ENCODE measurements at regions not wholly inside any gene's neighbourhood (a gene's known extent, or its start where the extent isn't known, plus 50 kb on each side); places are given as distances from the start of the nearest gene placed in this dataset.

DNA sequence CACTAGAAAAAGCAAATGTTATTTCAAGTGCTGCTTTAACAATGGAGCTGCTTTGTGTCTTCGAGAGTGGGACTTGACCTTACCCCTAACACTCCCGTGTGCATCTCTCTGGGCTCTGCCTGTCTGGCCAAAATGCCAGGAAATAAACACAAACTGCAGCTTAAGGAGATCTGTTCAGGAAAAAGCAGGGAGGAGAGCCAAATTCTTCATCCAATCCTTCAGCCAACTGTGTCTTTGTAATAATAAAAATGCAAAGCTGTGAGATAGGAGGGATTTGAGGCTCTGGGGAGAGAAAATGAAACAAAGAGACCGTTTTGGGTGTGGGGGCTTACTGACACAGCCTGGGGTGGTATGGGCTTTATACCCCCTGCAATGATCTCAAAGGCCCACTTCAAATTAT, 85.8 kb upstream of the WSCD2 start:
- DNase-seq: no peak

DNA sequence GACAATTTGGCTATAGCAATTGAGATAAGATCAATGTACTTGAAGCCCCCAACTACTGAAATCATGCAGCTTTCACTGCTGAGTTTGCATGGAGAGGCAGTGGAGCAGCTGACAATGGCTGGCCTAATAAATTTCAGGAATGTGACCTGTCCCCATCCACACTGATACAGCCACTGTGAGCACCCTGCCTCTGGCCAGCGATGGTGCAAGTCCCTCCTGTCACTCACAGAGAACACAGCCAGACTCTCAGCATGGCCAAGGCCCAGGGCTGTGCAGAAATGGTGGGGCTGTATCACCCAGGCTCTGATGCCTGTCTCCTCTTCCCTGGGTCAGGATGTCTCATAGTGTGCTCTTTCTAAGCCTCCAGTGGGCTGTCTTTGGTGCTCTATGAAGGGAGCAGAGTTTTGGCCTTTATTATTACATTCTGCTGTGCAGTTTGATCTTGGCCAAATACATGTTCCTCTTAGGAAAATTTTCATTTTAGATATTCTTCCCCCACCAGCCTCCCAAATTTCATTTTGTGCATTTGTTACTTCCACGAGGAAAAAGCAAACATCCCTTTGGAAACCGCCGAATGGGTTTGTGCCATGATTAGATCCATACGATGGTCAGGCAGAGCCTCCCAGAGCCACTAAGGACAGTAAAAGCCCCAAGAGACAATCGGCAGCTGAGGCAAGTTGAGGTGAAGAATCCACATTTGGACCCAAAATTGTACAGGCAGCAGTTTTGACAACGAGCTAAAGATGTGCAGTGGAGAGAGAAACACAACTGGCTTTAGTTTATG, 85.1 kb upstream of the WSCD2 start:
- no peak for DNase-seq

DNA sequence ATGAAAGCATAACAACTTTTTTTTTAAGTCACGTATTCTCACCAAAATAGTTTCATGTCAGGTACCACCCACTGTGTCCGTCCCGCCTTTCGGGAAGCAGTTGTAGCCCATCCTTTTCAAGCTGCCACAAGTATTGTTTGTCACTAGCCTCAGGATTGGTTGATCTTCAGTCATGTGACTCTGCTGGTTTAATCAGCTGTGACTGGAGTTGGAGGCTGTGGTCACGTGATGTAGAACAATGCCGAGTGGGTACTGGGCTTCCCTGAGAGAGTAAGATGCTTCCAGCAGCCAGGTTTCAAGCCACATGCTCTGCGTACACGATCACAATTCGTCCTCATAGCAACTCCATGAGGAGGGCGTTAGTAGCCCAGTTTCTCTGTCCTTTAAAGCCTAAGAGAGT, 83.0 kb upstream of the WSCD2 start:
- no peak for DNase-seq

- DNase-seq: no peak
These were observed 82.4 kb upstream of the WSCD2 start for GRCh38 chr12:108046650-108047049.

DNA sequence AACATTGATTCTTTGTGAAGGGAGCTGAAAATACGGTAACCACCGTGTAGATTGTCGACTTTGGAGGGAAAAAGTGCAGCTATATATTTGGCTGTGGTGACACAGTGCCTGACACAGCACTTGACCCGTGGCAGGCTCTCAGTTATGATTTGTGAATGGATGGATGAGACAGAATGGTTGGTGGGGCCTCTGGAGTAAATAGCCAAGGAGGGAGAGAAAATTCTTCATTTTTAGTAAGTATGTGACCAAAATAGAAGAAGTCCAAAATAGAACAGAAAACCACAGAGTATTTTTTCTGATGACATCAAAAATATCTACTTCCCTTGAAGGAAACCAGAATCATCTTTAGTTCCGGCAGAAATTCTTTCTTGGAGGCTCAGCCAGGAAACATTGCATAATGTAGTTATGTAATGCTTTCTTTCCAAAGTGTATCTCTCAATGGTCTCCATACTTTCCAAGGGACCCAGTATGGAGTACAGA, 82.0 kb upstream of the WSCD2 start:
- no peak for DNase-seq

- no peak for DNase-seq
These were observed 80.4 kb upstream of the WSCD2 start for GRCh38 chr12:108048686-108049085.

DNA sequence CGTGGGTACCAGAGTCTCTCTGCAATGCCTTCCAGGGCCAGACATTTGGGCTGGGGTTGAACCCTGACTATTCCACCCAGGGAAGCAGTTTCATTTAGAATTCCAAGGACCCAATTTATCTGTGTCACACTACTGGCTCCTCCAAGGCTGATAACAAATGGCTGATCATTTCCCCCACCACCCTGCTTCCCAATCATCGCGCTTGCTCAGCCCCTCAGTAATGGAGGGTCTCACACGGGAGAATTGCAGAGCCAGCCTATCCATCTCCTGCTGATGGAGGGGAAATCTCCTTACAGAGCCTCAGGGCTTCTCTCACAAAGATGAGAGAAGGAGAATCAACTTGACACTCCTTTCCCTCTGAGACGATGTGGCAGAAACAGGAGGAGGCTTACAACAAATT, 78.4 kb upstream of the WSCD2 start:
- no peak for DNase-seq

GRCh38 chr12:108052260-108052659, 76.8 kb upstream of the WSCD2 start:
- no peak for DNase-seq

DNA sequence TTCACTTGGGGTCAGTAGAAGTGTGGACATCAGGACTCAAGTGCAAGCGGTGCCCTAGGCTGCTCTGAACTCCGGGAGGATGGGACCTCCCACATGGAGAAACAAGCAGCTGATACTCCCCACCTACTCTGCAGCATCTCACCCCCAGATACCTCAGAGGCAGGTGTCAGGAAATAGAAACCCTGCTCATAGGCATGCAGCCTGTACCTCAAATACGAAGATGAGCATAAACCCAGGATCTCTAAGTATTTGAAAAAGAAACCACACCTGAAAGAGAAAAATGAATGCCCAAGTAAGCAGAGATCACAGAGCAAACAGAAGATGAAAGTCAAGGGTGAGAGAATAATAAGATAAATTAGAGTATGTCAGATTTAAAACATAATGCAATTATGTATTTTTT, 75.6 kb upstream of the WSCD2 start:
- no peak for DNase-seq

DNA sequence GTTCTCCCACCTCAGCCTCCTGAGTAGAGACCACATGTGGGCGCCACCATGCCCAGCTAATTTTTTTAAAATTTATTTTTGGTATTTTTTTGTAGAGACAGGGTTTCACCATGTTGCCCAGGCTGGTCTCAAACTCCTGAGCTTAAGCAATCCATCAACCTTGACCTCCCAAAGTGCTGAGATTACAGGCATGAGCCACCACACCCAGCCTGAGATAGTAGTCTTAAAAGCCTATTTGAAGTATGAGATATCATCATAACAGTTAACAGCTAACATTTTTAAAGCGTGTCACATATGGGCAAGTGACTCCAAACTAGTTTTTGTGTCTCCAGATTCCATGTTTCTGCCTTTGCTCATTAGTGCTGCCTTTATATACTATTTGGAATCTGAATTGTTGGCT, 74.6 kb upstream of the WSCD2 start:
- DNase-seq: no peak

DNA sequence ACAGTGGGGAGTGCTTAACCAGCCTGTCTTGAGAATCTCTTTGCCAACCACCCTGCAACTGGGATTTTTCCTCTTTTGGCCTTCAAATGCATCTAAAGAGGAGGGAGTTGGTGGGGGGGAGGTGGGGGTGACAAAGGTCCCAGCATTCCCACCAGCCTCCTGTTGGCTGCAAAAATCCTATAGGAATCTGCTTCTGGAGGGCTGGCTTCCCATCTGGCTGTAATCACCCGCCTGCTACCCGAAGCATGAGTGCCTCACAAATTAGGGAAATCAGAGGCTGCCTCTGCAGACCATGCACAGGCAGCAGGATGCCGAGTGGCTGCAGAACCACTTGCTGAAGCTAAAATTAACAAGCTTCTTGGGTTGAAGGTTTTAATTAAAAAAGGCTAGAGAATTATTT, 73.9 kb upstream of the WSCD2 start:
- DNase-seq: no peak

DNA sequence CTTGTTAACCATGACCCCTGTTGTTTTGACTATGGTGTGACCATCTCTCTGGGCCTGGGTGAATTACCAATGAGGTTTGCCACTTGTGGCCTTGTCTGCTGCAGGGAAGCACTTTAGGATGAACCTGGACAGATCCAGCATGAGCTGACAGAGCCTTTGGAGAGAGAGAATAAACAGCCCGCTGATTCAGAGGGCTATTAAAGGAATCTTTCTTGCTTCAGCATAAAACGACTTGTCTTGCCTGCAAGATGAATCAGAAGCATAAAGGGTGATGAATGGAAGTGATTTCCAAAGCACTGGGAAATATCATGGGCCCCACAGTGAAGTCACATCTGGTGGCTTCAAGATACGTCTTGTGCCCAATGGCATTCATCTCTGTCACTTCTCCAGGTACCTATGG, 69.0 kb upstream of the WSCD2 start:
- DNase-seq: no peak

- DNase-seq: no peak
These were observed 68.2 kb upstream of the WSCD2 start for GRCh38 chr12:108060903-108061302.

DNA sequence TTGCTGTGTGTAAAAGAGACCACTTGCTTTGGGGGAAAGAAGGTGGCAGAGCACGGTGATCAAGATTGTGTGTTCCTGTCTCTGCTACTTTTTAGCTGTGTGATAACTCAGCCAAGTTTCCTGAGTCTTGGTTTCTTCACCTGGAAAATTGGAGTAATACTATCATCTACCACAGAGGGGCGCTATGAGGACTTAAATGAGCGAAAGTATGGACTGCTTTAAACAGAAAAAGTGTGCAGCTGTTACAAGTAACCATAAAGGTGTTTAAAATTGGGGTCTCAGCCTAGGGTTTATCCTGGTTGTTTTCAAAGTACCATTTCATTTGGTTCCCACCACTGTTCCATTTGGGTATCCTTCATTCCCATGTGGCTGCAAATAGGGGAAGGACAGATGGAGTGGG, 65.9 kb upstream of the WSCD2 start:
- peak; percentile 17 to 24 for DNase-seq

GRCh38 chr12:108065069-108065468, 64.0 kb upstream of the WSCD2 start:
- no peak for DNase-seq

GRCh38 chr12:108066583-108067577, 62.2 kb upstream of the WSCD2 start:
- peak in 1 of 2 experiments; percentile 8 for DNase-seq

- DNase-seq: no peak
These were observed 59.4 kb upstream of the WSCD2 start for GRCh38 chr12:108069651-108070165.

GRCh38 chr12:108075561-108075960, 53.5 kb upstream of the WSCD2 start:
- DNase-seq: no peak

GRCh38 chr12:108076556-108076955, 52.5 kb upstream of the WSCD2 start:
- DNase-seq: no peak

GRCh38 chr12:108078428-108078827, 50.7 kb upstream of the WSCD2 start:
- DNase-seq: no peak
